ENCODE measurements at regions not wholly inside any gene's neighbourhood (a gene's known extent, or its start where the extent isn't known, plus 50 kb on each side); places are given as distances from the start of the nearest gene placed in this dataset.
A peak's percentile ranks its signal among the peaks of the same experiment; 100 is the strongest.

- peak overlapping the region; percentile 6; the same call in 1 of the 2 replicates for H3K4me3 ChIP-seq (ENCODE audit: low read depth, low read length)
- no peak for TF ChIP-seq CTCF (IDR thresholded peaks at IDR 0.05; ENCODE audit: low read depth, low read length)
Measured at GRCh38 chr2:8087480-8087840, 594.4 kb upstream of the ID2 start.

- no peak for TF ChIP-seq CTCF (IDR thresholded peaks at IDR 0.05; ENCODE audit: low read depth, low read length)
- H3K4me3 ChIP-seq (ENCODE audit: low read depth, low read length): no peak overlapping the region
Measured at GRCh38 chr2:8088810-8089209, 593.0 kb upstream of the ID2 start.

- no peak for TF ChIP-seq CTCF (IDR thresholded peaks at IDR 0.05; ENCODE audit: low read depth, low read length)
- H3K4me3 ChIP-seq (ENCODE audit: low read depth, low read length): no peak overlapping the region
Measured at GRCh38 chr2:8089596-8089995, 592.3 kb upstream of the ID2 start.

- no peak for TF ChIP-seq CTCF (IDR thresholded peaks at IDR 0.05; ENCODE audit: low read depth, low read length)
Measured at GRCh38 chr2:8090748-8091700, 590.8 kb upstream of the ID2 start.

GRCh38 chr2:8094526-8094925 is 587.3 kb upstream of the ID2 start:
- TF ChIP-seq CTCF (IDR thresholded peaks at IDR 0.05; ENCODE audit: low read depth, low read length): no peak
- H3K4me3 ChIP-seq (ENCODE audit: low read depth, low read length): no peak overlapping the region

More at GRCh38 chr2:8090748-8091700, 590.8 kb upstream of the ID2 start:
- no peak overlapping the region for H3K4me3 ChIP-seq (ENCODE audit: low read depth, low read length)

- no peak for TF ChIP-seq CTCF (IDR thresholded peaks at IDR 0.05; ENCODE audit: low read depth, low read length)
- no peak overlapping the region for H3K4me3 ChIP-seq (ENCODE audit: low read depth, low read length)
Measured at GRCh38 chr2:8095978-8096377, 585.9 kb upstream of the ID2 start.

GRCh38 chr2:8096484-8096883 is 585.4 kb upstream of the ID2 start:
- TF ChIP-seq CTCF (IDR thresholded peaks at IDR 0.05; ENCODE audit: low read depth, low read length): no peak

More at GRCh38 chr2:8096484-8096883, 585.4 kb upstream of the ID2 start:
- no peak overlapping the region for H3K4me3 ChIP-seq (ENCODE audit: low read depth, low read length)
